ENCODE measurements at regions not wholly inside any gene's neighbourhood (a gene's known extent, or its start where the extent isn't known, plus 50 kb on each side); places are given as distances from the start of the nearest gene placed in this dataset.

DNA sequence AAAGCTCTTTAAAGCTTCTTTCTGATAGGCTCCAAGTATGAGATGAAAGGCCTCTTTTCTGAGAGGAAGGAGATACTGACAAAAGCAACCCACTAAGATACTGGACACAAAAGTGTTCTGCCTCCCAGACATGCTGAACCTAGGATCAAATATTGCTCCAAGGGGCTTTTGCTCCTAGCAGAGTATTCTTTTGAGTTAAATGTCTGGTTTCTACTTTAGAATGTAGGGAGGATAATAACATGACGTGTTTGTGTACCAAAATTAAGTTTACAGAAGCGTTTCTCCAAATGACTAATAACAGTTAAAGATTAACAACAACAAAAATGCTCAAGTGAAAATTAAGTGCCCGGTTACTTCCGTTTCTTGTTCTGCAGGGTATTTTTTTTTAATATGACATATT is 2293.3 kb upstream of the C9orf72 start:
- DNase-seq, result no peak
- intact Hi-C loops (cut with DNase I), result no loop called here

DNA sequence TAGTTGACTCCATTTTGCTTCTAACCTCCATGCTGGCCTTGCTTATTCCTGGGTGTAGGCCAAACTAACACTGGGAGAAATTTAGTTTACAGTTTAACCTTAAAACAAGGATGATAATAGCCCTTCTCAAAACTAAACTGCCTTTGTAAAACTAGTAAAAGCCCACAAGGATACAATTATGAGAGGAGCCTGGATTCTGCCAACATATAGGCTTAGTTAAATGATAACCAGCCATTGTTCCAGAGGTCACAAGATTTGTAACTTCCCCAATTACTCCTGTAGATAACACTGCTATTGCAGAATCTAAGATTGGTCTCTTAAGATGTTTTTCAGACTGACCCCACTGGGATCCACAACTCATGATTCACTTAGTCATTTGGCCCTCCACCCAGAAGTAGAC is 2300.3 kb upstream of the C9orf72 start:
- DNase-seq, result no peak
- intact Hi-C loops (cut with DNase I), result no loop called here

DNA sequence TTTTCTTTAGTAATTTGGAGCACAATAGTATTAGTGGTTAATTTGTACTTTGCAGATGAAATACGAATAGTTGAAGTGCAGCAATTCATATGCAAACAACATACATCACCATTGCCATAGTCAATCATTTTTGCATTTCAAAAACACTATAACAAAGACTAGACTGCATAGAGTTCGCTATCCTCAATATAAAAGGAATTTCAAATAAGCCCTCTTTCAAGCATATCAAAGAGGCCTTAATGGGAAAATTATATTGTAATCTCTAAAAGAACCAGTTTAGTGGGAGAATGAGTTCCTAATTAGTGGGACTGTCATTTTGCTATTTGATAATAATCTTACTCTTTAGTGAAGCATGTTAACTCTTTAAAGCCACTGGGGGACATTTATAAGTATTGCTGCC is 2302.3 kb upstream of the C9orf72 start:
- no peak for DNase-seq
- intact Hi-C loops (cut with DNase I), result no loop called here

DNA sequence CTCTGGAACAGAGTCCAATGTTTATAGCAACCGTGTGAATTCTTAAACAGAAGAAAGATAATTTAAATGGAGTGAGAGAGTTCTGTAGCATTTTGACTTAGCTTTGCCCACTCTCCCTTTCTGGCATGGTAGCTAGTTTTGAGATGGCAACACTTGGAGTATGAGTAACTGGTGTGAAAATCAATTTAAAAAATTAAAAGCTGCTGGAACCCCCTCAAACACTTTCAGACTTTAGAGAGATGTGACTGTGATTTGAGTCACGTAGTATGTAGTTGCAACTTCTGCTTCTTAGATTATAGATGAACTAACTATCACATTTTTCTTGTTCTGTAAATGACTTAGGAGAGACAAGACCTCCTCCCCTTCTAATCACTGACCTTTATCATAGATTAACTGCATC is 2309.5 kb upstream of the C9orf72 start:
- DNase-seq, result no peak
- intact Hi-C loops (cut with DNase I), result no loop called here

DNA sequence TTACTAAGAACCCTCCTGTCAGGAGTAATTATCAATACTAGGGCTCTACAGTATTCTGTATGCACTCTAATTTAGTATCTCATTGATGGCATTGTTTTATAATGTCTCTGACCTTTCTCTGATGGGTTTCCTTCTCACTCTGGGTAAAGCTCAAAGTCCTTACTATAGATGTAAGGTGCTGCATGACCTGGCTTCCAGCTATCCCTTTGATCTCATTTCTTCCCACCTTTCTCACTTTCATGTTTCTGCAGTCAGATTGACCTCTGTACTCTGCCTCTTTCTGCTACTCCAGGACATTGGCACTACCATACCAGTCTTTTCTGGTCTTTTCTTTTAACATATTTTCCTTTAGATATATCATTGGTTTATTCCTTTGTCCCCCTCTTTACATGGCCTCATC is 2332.8 kb upstream of the C9orf72 start:
- intact Hi-C loops (cut with DNase I), result no loop called here

GRCh38 chr9:29928072-29928471 is 2354.8 kb upstream of the C9orf72 start:
- intact Hi-C loops (cut with DNase I), result no loop called here
- no peak for DNase-seq

More for the DNA sequence above, 2332.8 kb upstream of the C9orf72 start:
- DNase-seq, result no peak

DNA sequence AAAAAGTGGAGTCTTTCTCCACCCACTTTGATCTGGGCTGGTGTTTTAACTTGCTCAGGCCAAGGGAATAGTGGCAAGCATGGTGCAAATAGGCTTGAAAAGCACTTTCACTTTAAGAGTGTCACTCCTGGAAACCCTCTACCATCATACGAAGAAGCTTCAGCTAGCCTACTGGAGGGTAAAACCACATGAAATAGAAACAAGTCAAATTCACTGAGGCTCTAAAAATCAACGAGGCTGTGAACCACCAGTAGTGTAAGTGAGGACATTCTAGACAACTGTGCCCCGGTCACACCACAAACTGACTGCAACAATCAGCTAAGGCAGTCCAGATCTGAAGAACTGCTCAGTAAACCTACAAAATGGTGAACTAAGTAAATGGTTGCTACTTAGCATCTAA is 2366.3 kb upstream of the C9orf72 start:
- DNase-seq, result no peak

GRCh38 chr9:29945012-29945411 is 2371.7 kb upstream of the C9orf72 start:
- intact Hi-C loops (cut with DNase I), result no loop called here
- no peak for DNase-seq

More for the DNA sequence above, 2366.3 kb upstream of the C9orf72 start:
- intact Hi-C loops (cut with DNase I), result no loop called here

DNA sequence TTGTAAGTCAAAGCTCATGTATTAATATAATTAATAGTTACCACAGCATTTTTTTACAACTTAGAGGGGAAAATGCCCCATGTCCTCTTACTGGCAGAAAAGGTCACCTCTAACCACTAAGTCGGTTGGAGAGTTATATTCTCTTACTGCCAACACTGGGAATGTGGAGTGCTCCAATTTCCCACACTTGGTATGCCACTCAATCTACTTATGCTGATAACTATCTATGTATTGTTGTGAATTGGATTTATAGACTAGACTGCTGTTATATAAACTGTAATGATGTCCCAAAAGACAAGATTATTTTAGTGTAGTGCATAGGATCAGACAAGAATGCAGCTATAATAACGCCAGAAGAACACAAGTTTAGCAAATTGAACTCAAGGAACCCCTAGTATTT is 2385.2 kb upstream of the C9orf72 start:
- intact Hi-C loops (cut with DNase I), result no loop called here
- no peak for DNase-seq

GRCh38 chr9:29965834-29966233 is 2392.6 kb upstream of the C9orf72 start:
- intact Hi-C loops (cut with DNase I), result no loop called here
- DNase-seq, result no peak

GRCh38 chr9:29966247-29966646 is 2393.0 kb upstream of the C9orf72 start:
- no peak for DNase-seq
- intact Hi-C loops (cut with DNase I), result no loop called here

- intact Hi-C loops (cut with DNase I), result no loop called here
Measured at GRCh38 chr9:29968831-29969230, 2395.6 kb upstream of the C9orf72 start.

GRCh38 chr9:29969408-29969807 is 2396.1 kb upstream of the C9orf72 start:
- no peak for DNase-seq
- intact Hi-C loops (cut with DNase I), result no loop called here

More at GRCh38 chr9:29968831-29969230, 2395.6 kb upstream of the C9orf72 start:
- DNase-seq, result peak in 1 of 42 donors; percentile 30

- intact Hi-C loops (cut with DNase I), result no loop called here
- DNase-seq, result no peak
Measured at GRCh38 chr9:29969856-29970647, 2396.8 kb upstream of the C9orf72 start.

GRCh38 chr9:29974197-29974596 is 2400.9 kb upstream of the C9orf72 start:
- DNase-seq, result no peak
- intact Hi-C loops (cut with DNase I), result no loop called here

- DNase-seq, result no peak
- intact Hi-C loops (cut with DNase I), result no loop called here
Measured at GRCh38 chr9:29976981-29977380, 2403.7 kb upstream of the C9orf72 start.

GRCh38 chr9:29981013-29981412 is 2403.4 kb upstream of the ACO1 start:
- DNase-seq, result no peak
- intact Hi-C loops (cut with DNase I), result no loop called here

DNA sequence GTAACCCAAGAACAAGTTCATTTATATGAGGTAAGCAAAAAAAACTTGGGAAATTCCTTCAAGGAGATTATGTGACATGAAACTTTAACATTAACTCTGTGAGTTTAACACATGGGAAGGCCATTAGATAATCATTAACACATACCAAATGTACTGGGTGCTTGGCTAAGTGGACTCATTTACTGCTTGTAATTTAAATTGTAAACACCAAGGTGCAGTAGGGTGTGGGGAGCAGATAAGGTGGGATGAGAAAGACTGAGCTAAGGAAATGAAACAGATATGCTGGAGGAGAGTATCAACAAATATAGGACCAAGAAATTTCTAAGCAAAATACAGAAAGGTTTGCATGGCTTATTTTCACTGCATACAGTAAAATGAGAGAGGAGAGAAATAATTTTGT is 2384.8 kb upstream of the ACO1 start:
- intact Hi-C loops (cut with DNase I), result no loop called here
- DNase-seq, result no peak

DNA sequence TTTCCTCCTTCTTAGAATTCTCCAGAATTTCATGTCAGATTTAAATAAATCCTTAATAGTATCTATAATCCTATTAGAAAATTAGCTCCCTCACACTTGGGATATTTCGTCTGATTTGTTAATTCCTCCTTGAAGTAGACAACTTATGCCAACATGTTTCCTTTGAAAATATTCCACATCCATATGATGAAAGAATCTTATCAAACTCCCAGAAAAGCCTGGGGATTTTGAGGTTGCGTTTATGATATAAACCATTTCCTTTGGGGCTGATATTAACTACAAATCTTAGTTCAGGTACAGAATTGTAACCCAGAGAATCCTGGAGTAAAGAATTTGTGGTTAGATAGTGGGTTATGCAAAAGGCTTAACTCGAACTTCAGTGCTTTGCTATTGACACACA is 2373.8 kb upstream of the ACO1 start:
- DNase-seq, result no peak
- intact Hi-C loops (cut with DNase I), result no loop called here

DNA sequence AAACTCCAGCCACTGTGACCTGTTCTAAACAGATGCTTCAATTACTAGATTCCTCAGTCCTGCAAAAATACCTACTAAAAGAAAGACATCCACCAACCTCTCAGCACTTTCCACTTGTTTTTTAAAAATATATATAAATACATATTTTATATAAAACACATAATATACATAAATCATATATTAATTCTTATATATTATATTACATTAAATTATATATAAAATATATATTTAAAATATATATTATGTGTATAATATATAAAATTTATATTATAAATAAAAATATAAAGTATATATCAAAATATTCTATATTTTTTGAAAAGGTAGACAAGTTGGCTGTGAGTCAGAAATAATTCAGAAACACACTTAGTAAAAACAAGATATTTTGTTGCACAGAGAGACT is 2371.8 kb upstream of the ACO1 start:
- intact Hi-C loops (cut with DNase I), result no loop called here
- DNase-seq, result no peak

DNA sequence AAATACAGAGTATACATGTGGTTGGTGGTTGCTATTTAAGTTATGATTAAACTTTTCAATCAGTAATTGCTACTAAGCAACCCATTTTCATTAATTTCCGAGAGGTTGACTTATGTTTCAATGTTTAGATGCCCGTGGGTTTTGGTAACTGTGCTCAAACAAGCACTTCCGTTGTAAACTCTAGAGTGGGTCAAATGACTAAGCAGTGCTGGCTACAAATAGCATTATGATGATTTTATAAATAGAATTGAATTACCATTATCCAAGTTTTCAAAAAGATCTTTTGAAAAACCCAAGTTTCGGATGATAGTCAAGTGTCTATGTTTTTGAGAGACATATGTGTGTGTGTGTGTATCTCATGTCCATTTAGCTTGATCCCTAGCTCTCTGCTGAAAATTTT is 2369.4 kb upstream of the ACO1 start:
- intact Hi-C loops (cut with DNase I), result no loop called here

More for the DNA sequence above, 2369.4 kb upstream of the ACO1 start:
- DNase-seq, result no peak
